LNCAP (cell line): ENCODE measurements at regions not wholly inside any gene's neighbourhood (a gene's known extent, or its start where the extent isn't known, plus 50 kb on each side); places are given as distances from the start of the nearest gene placed in this dataset.

Source experiments
- CTCF ChIP-seq: fragments of 450-650 bp; IDR thresholded peaks from 2 replicates; pipeline ENCODE4 v1.5.1; 2017; ENCODE audit warnings: mild to moderate bottlenecking

- TF ChIP-seq CTCF, result no peak
Observed at GRCh38 chr2:228407821-228408220, 226.3 kb upstream of the SPHKAP start.

GRCh38 chr2:228401065-228401912 lies 219.8 kb upstream of the SPHKAP start:
- TF ChIP-seq CTCF, result no peak

GRCh38 chr2:228387776-228388175 lies 206.3 kb upstream of the SPHKAP start:
- TF ChIP-seq CTCF, result no peak

GRCh38 chr2:228378696-228379425 lies 197.4 kb upstream of the SPHKAP start:
- TF ChIP-seq CTCF, result no peak

GRCh38 chr2:228378233-228378632 lies 196.7 kb upstream of the SPHKAP start:
- no peak for TF ChIP-seq CTCF

GRCh38 chr2:228377533-228377932 lies 196.0 kb upstream of the SPHKAP start:
- TF ChIP-seq CTCF, result no peak

- TF ChIP-seq CTCF, result no peak
Observed at GRCh38 chr2:228374741-228375140, 193.3 kb upstream of the SPHKAP start.
